ENCODE measurements at regions not wholly inside any gene's neighbourhood (a gene's known extent, or its start where the extent isn't known, plus 50 kb on each side); places are given as distances from the start of the nearest gene placed in this dataset.

- TF ChIP-seq CTCF (IDR thresholded peaks at IDR 0.05) (no peak), POLR2A (IDR thresholded peaks at IDR 0.05) (no peak)
Observed at GRCh38 chr4:158065603-158066002, 107.2 kb downstream of the GASK1B start.
